PC-9 (cell line): ENCODE measurements at regions not wholly inside any gene's neighbourhood (a gene's known extent, or its start where the extent isn't known, plus 50 kb on each side); places are given as distances from the start of the nearest gene placed in this dataset.
"Not testable (repeated sequence)": the region's sequence is repeated elsewhere in the genome, so short reads cannot be mapped to it uniquely, and the experiment has no call there.

Experiments used
- BruUV-seq: library from RNA; stranded (reverse); fragments of 400-500 nt; replicated peaks from 2 replicates; lab custom pipeline; 2021; lab: Mats Ljungman, UMichigan
- CTCF ChIA-PET: fragments of 300-600 bp; sonication (Branson Sonifier 250); formaldehyde crosslinking; loops from one replicate; lab custom pipeline; 2022; ENCODE audit warnings: antibody characterized with exemption; lab: Charles Lee
- POLR2A ChIA-PET: fragments of 300-600 bp; sonication (Branson Sonifier 250); formaldehyde crosslinking; loops from one replicate; lab custom pipeline; 2022; ENCODE audit warnings: antibody characterized with exemption; ENCODE audit not compliant: unreplicated experiment; lab: Charles Lee
- DNase-seq, 2 experiments: peaks; one replicate each; pipeline versions ENCODE4 v3.0.0 to v3.0.0-alpha.2; 2015 to 2022; ENCODE audit warnings: mixed read lengths in 1 of 2
- H2AFZ ChIP-seq: fragments of 200-600 bp; sonication (generic); 2 replicates; pipeline ENCODE4 v1.8.1; 2017; ENCODE audit warnings: antibody characterized with exemption
- H3F3A ChIP-seq: fragments of 200-600 bp; sonication (generic); 2 replicates; pipeline ENCODE4 v1.8.1; 2017; ENCODE audit warnings: antibody characterized with exemption, mild to moderate bottlenecking, low read depth; ENCODE audit not compliant: insufficient read depth
- H3K27ac ChIP-seq: fragments of 200-600 bp; sonication (generic); 2 replicates; pipeline ENCODE4 v1.6.1; 2016; ENCODE audit warnings: mixed run types
- H3K27me3 ChIP-seq: fragments of 200-600 bp; sonication (generic); 2 replicates; pipeline ENCODE4 v1.6.1; 2016; ENCODE audit warnings: low read depth, mixed run types; ENCODE audit not compliant: insufficient read depth
- H3K36me3 ChIP-seq: fragments of 200-600 bp; sonication (generic); 2 replicates; pipeline ENCODE4 v1.6.1; 2016; ENCODE audit warnings: low read depth, mixed run types
- H3K4me1 ChIP-seq: fragments of 200-600 bp; sonication (generic); replicated peaks from 2 replicates; pipeline ENCODE4 v1.6.1; 2016; ENCODE audit warnings: mixed run types; ENCODE audit not compliant: insufficient read depth
- H3K4me2 ChIP-seq: fragments of 200-600 bp; sonication (generic); 2 replicates; pipeline ENCODE4 v1.6.1; 2017; ENCODE audit warnings: mixed run types
- H3K4me3 ChIP-seq: fragments of 200-600 bp; sonication (generic); 2 replicates; pipeline ENCODE4 v1.6.1; 2016; ENCODE audit warnings: mixed run types
- H3K79me2 ChIP-seq: fragments of 200-600 bp; sonication (generic); 2 replicates; pipeline ENCODE4 v1.6.1; 2017; ENCODE audit warnings: low read depth, mixed run types
- H3K9me2 ChIP-seq: fragments of 200-600 bp; sonication (generic); 2 replicates; pipeline ENCODE4 v1.8.1; 2017; ENCODE audit warnings: mild to moderate bottlenecking; ENCODE audit not compliant: insufficient read depth
- H3K9me3 ChIP-seq: fragments of 200-600 bp; sonication (generic); 2 replicates; pipeline ENCODE4 v1.8.1; 2016; ENCODE audit warnings: low read depth; ENCODE audit not compliant: insufficient read depth
- H4K20me1 ChIP-seq: fragments of 200-600 bp; sonication (generic); 2 replicates; pipeline ENCODE4 v1.8.1; 2017; ENCODE audit not compliant: insufficient read depth
- EZH2 ChIP-seq: fragments of 200-600 bp; sonication (generic); IDR thresholded peaks from 2 replicates; pipeline ENCODE4 v1.8.0; 2017; ENCODE audit warnings: antibody characterized with exemption, low read depth
- intact Hi-C: fragments of 100-400 bp; cut with micrococcal nuclease; formaldehyde crosslinking; loops from one replicate; pipeline ENCODE4 v1.10.0; 2022; ENCODE audit not compliant: unreplicated experiment

DNA sequence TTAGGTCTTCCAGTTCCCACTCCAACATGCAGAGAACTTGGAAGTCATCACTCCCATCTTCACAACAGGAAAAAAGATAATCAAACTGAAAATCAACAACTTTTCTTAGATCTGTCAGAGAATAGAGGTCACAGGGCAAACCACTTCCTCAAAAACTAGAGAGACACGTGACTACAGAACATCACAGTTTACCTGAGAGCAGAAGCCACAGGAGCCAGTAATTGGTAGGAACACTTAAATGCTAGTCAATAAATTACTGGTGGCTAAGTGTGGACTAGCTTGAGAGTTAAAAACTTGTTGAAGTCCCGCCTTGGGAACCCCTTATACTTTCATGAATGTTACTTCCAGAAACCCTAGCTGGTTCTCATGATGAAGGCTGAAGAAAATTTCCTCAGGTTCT lies 81.1 kb downstream of the THSD1 start:
- CTCF ChIA-PET, BruUV-seq, H3F3A ChIP-seq, H3K27ac ChIP-seq, POLR2A ChIA-PET, H3K79me2 ChIP-seq, H4K20me1 ChIP-seq, H3K4me1 ChIP-seq, H3K4me3 ChIP-seq, intact Hi-C loops, H3K4me2 ChIP-seq, H3K27me3 ChIP-seq, H2AFZ ChIP-seq, H3K9me2 ChIP-seq, DNase-seq, H3K9me3 ChIP-seq, H3K36me3 ChIP-seq: not testable (repeated sequence)

DNA sequence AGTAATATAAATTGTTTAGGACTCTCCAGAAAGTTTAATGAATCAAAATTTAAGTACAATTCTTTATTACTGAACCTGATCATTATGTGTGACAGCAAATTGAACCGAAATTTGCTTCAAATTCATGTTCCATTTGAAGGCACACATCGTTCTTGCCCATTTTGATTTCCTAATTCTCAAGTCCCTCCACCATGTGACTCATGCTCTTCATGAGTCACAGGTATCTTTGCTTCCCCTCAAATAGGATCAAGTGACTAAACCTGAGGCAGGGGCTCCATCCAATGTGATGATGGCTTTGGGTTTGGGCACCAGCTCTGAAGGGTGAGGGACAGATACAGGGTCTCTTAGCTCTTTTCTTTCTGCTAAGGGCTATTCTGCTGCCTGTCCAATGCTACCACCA lies 86.1 kb downstream of the THSD1 start:
- Histone ChIP-seq H3K9me3 (no peaks in the 10 kb centered on the region), H3K36me3 (no peaks in the 10 kb centered on the region), H3K4me2 (no peak overlapping the region), H3F3A (no peaks in the 10 kb centered on the region), H4K20me1 (no peaks in the 10 kb centered on the region), H3K27ac (no peak overlapping the region), H3K79me2 (no peaks in the 10 kb centered on the region), H3K4me3 (no peak overlapping the region), H3K9me2 (no peaks in the 10 kb centered on the region), H3K4me1 (no peaks in the 10 kb centered on the region), H3K27me3 (peaks cover 32% of the 10 kb centered on the region), H2AFZ (no peak overlapping the region)
- ChIA-PET POLR2A (no interaction called here), CTCF (no interaction called here)
- intact Hi-C loops: no loop called here
- BruUV-seq: no TSS peak
- TF ChIP-seq EZH2: no peak
- DNase-seq: no peak

DNA sequence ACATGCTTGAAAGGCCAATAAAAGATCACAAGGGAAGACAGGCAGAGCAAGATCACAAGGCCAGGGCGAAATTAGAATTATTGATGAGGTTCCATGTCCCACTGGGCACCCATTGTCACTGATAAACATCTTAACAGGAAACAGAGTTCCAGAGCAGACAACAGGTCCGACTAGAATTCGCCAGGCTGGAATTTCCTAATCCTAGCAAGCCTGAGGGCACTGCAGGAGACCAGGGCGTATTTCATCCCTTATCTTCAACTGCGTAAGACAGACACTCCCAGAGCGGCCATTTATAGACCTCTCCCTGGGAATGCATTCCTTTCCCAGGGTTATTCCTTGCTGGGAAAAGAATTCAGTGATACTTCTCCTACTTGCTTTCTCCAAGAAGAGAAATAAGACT lies 96.1 kb downstream of the THSD1 start:
- H3K4me3 ChIP-seq, CTCF ChIA-PET, H3K79me2 ChIP-seq, intact Hi-C loops, H3F3A ChIP-seq, POLR2A ChIA-PET, DNase-seq, H3K36me3 ChIP-seq, BruUV-seq, H3K4me2 ChIP-seq, H4K20me1 ChIP-seq, H3K9me2 ChIP-seq, H3K4me1 ChIP-seq, H2AFZ ChIP-seq, H3K27ac ChIP-seq: not testable (repeated sequence)
- Histone ChIP-seq H3K27me3 (peaks cover 51% of the 10 kb centered on the region), H3K9me3 (peaks cover 11% of the 10 kb centered on the region; the same call in 1 of the 2 replicates)

DNA sequence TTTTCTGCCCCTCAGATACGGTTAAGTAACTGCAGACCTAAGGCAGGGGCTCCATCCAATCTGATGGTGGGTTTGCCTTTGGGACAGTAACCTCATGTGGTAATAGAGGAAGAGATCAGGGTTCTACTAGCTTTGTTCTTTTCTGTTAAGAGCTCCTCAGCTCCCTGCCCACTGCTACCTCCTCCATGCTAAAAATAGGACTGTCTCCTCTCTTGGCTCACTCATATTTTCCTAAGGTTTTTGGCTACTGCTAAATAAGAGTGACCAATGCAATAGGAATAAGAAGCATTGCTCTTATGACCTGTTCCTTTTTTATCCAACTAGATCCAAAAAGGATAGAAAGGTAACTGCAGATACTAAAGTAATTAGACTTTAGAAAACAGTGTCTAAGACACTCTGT lies 99.6 kb downstream of the THSD1 start:
- H3K4me3 ChIP-seq, H3K4me1 ChIP-seq, H3K4me2 ChIP-seq, H3F3A ChIP-seq, BruUV-seq, POLR2A ChIA-PET, H4K20me1 ChIP-seq, H3K9me2 ChIP-seq, intact Hi-C loops, CTCF ChIA-PET, H3K27ac ChIP-seq, DNase-seq, H2AFZ ChIP-seq, H3K36me3 ChIP-seq, H3K79me2 ChIP-seq: not testable (repeated sequence)
- Histone ChIP-seq H3K27me3 (peaks cover 17% of the 10 kb centered on the region), H3K9me3 (peaks cover 11% of the 10 kb centered on the region; the same call in 1 of the 2 replicates)

DNA sequence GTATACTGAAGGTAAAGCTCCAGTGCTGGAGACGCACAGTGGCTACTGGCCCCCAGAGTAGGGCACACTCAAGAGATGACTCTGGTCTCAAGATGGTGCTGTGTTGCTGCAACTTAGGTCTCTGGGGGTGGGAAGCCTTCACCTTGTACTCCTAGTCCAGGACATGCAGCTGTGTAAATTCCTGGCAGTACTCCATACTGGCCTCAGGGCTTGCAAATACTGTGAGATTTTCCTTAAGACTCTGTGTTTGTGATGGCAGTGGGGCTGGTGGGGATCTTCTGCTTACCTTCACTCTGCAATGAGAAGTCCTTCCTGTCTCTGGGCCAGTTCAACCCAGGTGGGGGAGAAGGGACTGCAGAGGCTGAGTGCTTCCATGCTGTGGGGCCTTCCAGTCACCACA lies 102.9 kb downstream of the THSD1 start:
- CTCF ChIA-PET, H3K79me2 ChIP-seq, H3K9me3 ChIP-seq, H2AFZ ChIP-seq, DNase-seq, BruUV-seq, H3K9me2 ChIP-seq, intact Hi-C loops, POLR2A ChIA-PET, H3K27ac ChIP-seq, H3K36me3 ChIP-seq, H4K20me1 ChIP-seq, H3F3A ChIP-seq, H3K4me3 ChIP-seq, H3K4me2 ChIP-seq, H3K4me1 ChIP-seq, H3K27me3 ChIP-seq: not testable (repeated sequence)

DNA sequence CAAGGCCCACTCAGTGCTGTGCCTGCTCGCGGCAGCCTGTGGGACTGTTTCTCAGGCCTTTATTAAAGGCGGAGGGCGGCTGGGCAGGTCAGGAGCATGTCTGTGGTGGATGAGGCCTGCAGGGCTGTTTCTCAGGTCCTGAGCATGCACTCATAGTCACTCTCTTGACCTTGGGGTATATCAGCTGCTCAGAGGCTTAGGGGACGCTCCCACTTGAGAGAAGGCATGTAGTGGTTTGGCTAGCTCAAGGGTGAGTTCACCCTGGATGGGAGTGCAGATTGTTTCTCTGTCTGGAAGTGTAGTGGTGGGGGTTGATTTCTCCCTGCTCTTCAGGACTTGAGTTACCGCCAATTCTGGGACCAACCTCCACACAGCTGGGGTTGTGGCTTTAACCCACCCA lies 103.3 kb downstream of the THSD1 start:
- H3K79me2 ChIP-seq, POLR2A ChIA-PET, intact Hi-C loops, H3K4me2 ChIP-seq, CTCF ChIA-PET, H2AFZ ChIP-seq, H4K20me1 ChIP-seq, BruUV-seq, H3K4me1 ChIP-seq, H3K27me3 ChIP-seq, H3K36me3 ChIP-seq, H3K27ac ChIP-seq, H3F3A ChIP-seq, DNase-seq, H3K4me3 ChIP-seq, H3K9me3 ChIP-seq, H3K9me2 ChIP-seq: not testable (repeated sequence)

DNA sequence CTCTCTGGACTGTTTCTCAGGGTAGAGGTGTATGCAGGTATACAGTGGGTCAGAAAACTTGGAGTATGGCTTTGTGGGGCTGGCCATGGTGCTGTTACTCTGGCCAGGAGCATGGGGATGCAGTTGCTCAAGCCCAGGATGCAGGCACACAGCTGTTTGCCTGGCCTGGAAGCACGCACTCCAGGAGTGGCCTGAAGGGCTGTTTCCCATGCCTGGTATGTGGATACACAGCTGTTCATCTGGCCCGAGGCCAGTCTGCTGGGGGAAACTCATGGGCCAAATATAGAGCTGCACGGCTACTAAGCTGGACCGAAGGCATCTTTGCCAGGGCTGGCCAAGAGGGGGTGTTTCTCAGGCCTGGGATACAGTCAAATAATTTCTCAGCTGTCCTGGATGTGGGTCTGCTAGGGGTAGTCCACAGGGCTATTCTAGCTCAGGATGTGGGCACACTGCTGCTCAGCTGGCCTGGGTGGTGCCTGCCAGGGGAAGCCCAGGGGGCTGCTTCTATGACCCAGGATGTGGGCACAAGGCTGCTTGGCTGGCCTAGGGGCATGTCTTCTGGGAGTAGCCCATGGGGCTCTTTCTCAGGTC lies 104.1 kb downstream of the THSD1 start:
- H3K27me3 ChIP-seq, CTCF ChIA-PET, H2AFZ ChIP-seq, POLR2A ChIA-PET, H3K79me2 ChIP-seq, H3K4me1 ChIP-seq, DNase-seq, H3K9me3 ChIP-seq, H3K4me3 ChIP-seq, H4K20me1 ChIP-seq, H3K36me3 ChIP-seq, H3K4me2 ChIP-seq, intact Hi-C loops, BruUV-seq, H3K9me2 ChIP-seq, H3K27ac ChIP-seq, H3F3A ChIP-seq: not testable (repeated sequence)
